ENCODE measurements at regions not wholly inside any gene's neighbourhood (a gene's known extent, or its start where the extent isn't known, plus 50 kb on each side); places are given as distances from the start of the nearest gene placed in this dataset.

DNA sequence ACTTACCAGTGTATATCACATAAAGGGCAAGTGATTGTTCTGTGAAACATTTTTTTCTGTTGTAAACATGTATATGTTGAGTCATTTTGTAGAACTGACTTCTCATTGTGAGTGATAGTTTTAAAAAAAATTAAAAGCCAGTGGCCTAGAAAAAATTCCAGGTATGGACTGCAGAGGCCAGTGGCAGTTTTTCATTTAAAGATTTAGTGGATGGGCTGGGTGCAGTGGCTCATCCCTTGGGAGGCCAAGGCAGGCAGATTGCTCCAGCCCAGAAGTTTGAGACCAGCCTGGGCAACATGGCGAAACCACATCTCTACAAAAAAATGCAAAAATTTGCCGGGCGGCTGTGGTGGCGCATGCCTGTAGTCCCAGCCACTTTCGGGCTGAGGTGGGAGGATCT lies 84.7 kb upstream of the MDM1 start:
- TF ChIP-seq YY1 (IDR thresholded peaks at IDR 0.05; ENCODE audit: insufficient read depth, insufficient read length) = no peak
- TF ChIP-seq SUZ12 (IDR thresholded peaks at IDR 0.05; ENCODE audit: extremely low read depth, insufficient read depth, insufficient read length) = no peak
